CD4-positive, CD25-positive, alpha-beta regulatory T cell (primary cell): ENCODE measurements at regions not wholly inside any gene's neighbourhood (a gene's known extent, or its start where the extent isn't known, plus 50 kb on each side); places are given as distances from the start of the nearest gene placed in this dataset.

Experiments used
- ATAC-seq, 2 donors: fragments of 150-1000 bp; cut with Tn5 transposase; one replicate each; pipeline ENCODE4 v1.10.0; 2021; ENCODE audit warnings: low read depth in 2 of 2, moderate number of reproducible peaks in 2 of 2, moderate library complexity in 1 of 2
- DNase-seq, 3 donors: peaks; one replicate each; pipeline versions ENCODE4 v3.0.0 to v3.0.0-alpha.2; 2012 to 2022; ENCODE audit warnings: mixed read lengths in 1 of 3
- H3K27ac ChIP-seq: one replicate; pipeline ENCODE4 v1.7.0; 2013; ENCODE audit warnings: mild to moderate bottlenecking, low read length; ENCODE audit not compliant: insufficient read depth, poor library complexity, severe bottlenecking
- H3K27me3 ChIP-seq: one replicate; pipeline ENCODE4 v1.7.0; 2013; ENCODE audit warnings: low read length; ENCODE audit not compliant: control insufficient read depth, insufficient read depth
- H3K36me3 ChIP-seq: one replicate; pipeline ENCODE4 v1.7.0; 2013; ENCODE audit warnings: mild to moderate bottlenecking, low read length, moderate library complexity; ENCODE audit not compliant: control insufficient read depth, insufficient read depth
- H3K4me1 ChIP-seq: 2 replicates; pipeline ENCODE4 v1.7.0; 2013; ENCODE audit warnings: mild to moderate bottlenecking, low read length; ENCODE audit not compliant: insufficient read depth, control insufficient read depth, poor library complexity, severe bottlenecking
- H3K4me3 ChIP-seq: one replicate; pipeline ENCODE4 v1.7.0; 2013; ENCODE audit warnings: low read depth, mild to moderate bottlenecking, low read length, moderate library complexity
- H3K9me3 ChIP-seq, 2 experiments: 1 replicate in 1 of 2; 2 replicates in 1 of 2; pipeline ENCODE4 v1.7.0; 2013; ENCODE audit warnings: low read length in 2 of 2, mild to moderate bottlenecking in 1 of 2, moderate library complexity in 1 of 2; ENCODE audit not compliant: control insufficient read depth in 2 of 2
- H3K27ac Mint-ChIP-seq, 3 donors: one replicate each; pipeline ENCODE4 v1.8.0; 2020 to 2022; ENCODE audit warnings: mild to moderate bottlenecking in 3 of 3, mixed read lengths in 3 of 3, moderate library complexity in 2 of 3
- H3K27me3 Mint-ChIP-seq: one replicate; pipeline ENCODE4 v1.8.0; 2022; ENCODE audit warnings: mild to moderate bottlenecking, mixed read lengths
- H3K36me3 Mint-ChIP-seq: one replicate; pipeline ENCODE4 v1.8.0; 2020; ENCODE audit warnings: mixed read lengths
- H3K4me1 Mint-ChIP-seq, 4 donors: one replicate each; pipeline ENCODE4 v1.8.0; 2020 to 2022; ENCODE audit warnings: mixed read lengths in 4 of 4, mild to moderate bottlenecking in 1 of 4
- H3K4me3 Mint-ChIP-seq, 4 donors: one replicate each; pipeline ENCODE4 v1.8.0; 2020 to 2022; ENCODE audit warnings: mild to moderate bottlenecking in 4 of 4, mixed read lengths in 4 of 4, moderate library complexity in 3 of 4
- H3K9me3 Mint-ChIP-seq, 7 donors: one replicate each; pipeline ENCODE4 v1.8.0; 2020 to 2022; ENCODE audit warnings: mixed read lengths in 7 of 7, mild to moderate bottlenecking in 3 of 7, moderate library complexity in 2 of 7

- ATAC-seq (no peak), DNase-seq (no peak)
- no peak overlapping the region for H3K27ac ChIP-seq
- H3K27ac Mint-ChIP-seq: no peak overlapping the region
- no peaks in the 10 kb centered on the region for H3K27me3 Mint-ChIP-seq
- H3K4me1 Mint-ChIP-seq: no peaks in the 10 kb centered on the region
- no peaks in the 10 kb centered on the region for H3K4me1 ChIP-seq
- no peaks in the 10 kb centered on the region for H3K27me3 ChIP-seq
- peaks cover 0 to 4% of the 10 kb centered on the region in 2 experiments for H3K9me3 ChIP-seq
- no peak overlapping the region for H3K4me3 Mint-ChIP-seq
- H3K36me3 Mint-ChIP-seq: no peaks in the 10 kb centered on the region
- H3K4me3 ChIP-seq: no peak overlapping the region
- peaks cover 0 to 18% (median 5%) of the 10 kb centered on the region in 7 donors for H3K9me3 Mint-ChIP-seq
- no peaks in the 10 kb centered on the region for H3K36me3 ChIP-seq
These were observed 842.3 kb upstream of the LRRC4C start for GRCh38 chr11:42301777-42302176.

GRCh38 chr11:42311514-42311913 lies 852.1 kb upstream of the LRRC4C start:
- Mint-ChIP-seq H3K4me1 (no peaks in the 10 kb centered on the region), H3K4me3 (peak overlapping the region in 1 of 4 donors; percentile 6), H3K9me3 (peaks cover 3 to 19% (median 5%) of the 10 kb centered on the region in 7 donors), H3K27me3 (no peaks in the 10 kb centered on the region), H3K36me3 (no peaks in the 10 kb centered on the region), H3K27ac (no peak overlapping the region)
- DNase-seq: no peak
- ATAC-seq: no peak
- Histone ChIP-seq H3K27ac (no peak overlapping the region), H3K36me3 (no peaks in the 10 kb centered on the region), H3K9me3 (no peaks in the 10 kb centered on the region), H3K4me1 (no peaks in the 10 kb centered on the region), H3K4me3 (no peak overlapping the region), H3K27me3 (no peaks in the 10 kb centered on the region)

DNA sequence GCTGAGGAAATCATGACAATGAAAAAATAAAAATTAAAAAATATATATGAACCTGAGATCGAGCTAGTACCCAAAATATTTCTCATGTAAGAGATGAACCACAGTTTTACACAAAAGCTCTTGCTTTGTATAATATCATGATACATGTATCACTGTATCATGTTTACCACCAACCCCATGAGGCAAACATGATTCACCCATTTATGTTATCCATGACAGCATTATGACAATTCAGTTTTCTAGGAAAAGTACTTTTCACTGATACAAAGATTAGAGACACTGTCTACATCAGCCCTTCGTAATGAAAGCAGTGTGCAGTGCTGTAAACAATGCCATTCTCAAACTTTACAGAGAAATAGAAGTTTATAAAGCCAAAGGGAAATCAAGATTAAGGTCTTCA lies 852.5 kb upstream of the LRRC4C start:
- Histone ChIP-seq H3K9me3 (no peaks in the 10 kb centered on the region), H3K4me3 (no peak overlapping the region), H3K27me3 (no peaks in the 10 kb centered on the region), H3K4me1 (no peaks in the 10 kb centered on the region), H3K36me3 (no peaks in the 10 kb centered on the region), H3K27ac (no peak overlapping the region)
- Mint-ChIP-seq H3K36me3 (no peaks in the 10 kb centered on the region), H3K9me3 (peaks cover 3 to 19% (median 5%) of the 10 kb centered on the region in 7 donors), H3K4me3 (no peak overlapping the region), H3K27me3 (no peaks in the 10 kb centered on the region), H3K4me1 (no peaks in the 10 kb centered on the region), H3K27ac (peak overlapping the region in 1 of 3 donors; percentile 10)
- ATAC-seq (no peak), DNase-seq (no peak)

- Histone ChIP-seq H3K9me3 (no peaks in the 10 kb centered on the region), H3K4me3 (no peak overlapping the region), H3K4me1 (no peaks in the 10 kb centered on the region), H3K36me3 (no peaks in the 10 kb centered on the region), H3K27me3 (no peaks in the 10 kb centered on the region), H3K27ac (no peak overlapping the region)
- Mint-ChIP-seq H3K9me3 (peaks cover 2 to 11% (median 7%) of the 10 kb centered on the region in 7 donors), H3K4me3 (no peak overlapping the region), H3K4me1 (no peaks in the 10 kb centered on the region), H3K27me3 (no peaks in the 10 kb centered on the region), H3K27ac (no peak overlapping the region), H3K36me3 (no peaks in the 10 kb centered on the region)
- no peak for ATAC-seq
- DNase-seq: no peak
These were observed 855.8 kb upstream of the LRRC4C start for GRCh38 chr11:42315267-42315666.

DNA sequence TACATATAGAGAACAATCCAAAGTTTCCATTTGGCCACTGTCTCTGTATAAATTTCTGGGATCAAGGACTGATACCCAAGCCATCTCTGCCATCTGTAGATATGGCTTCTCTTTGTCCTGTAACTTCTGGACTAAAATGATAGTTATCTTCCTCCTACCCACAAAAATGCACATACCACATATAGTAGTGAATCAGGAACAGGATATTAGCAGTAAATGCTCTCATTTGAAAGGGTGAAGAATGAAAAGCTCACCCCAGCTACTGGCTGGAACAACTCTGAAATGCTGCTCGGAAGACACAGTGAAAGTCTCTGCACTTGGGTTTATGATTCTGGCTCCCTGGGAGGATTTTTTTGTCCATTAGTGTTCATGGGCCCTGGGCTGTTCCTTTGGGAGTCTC lies 856.4 kb upstream of the LRRC4C start:
- no peaks in the 10 kb centered on the region for H3K4me1 ChIP-seq
- H3K27ac ChIP-seq: no peak overlapping the region
- no peaks in the 10 kb centered on the region for H3K9me3 ChIP-seq
- no peaks in the 10 kb centered on the region for H3K27me3 Mint-ChIP-seq
- no peak overlapping the region for H3K4me3 ChIP-seq
- no peak overlapping the region for H3K4me3 Mint-ChIP-seq
- H3K9me3 Mint-ChIP-seq: peaks cover 2 to 15% (median 9%) of the 10 kb centered on the region in 7 donors
- DNase-seq (no peak), ATAC-seq (no peak)
- H3K4me1 Mint-ChIP-seq: no peaks in the 10 kb centered on the region
- no peaks in the 10 kb centered on the region for H3K27me3 ChIP-seq
- H3K27ac Mint-ChIP-seq: no peak overlapping the region
- no peaks in the 10 kb centered on the region for H3K36me3 ChIP-seq
- no peaks in the 10 kb centered on the region for H3K36me3 Mint-ChIP-seq

GRCh38 chr11:42319921-42320320 lies 860.5 kb upstream of the LRRC4C start:
- no peaks in the 10 kb centered on the region for H3K36me3 ChIP-seq
- DNase-seq (no peak), ATAC-seq (no peak)
- Mint-ChIP-seq H3K4me3 (no peak overlapping the region), H3K27ac (no peak overlapping the region), H3K4me1 (no peaks in the 10 kb centered on the region), H3K9me3 (peaks cover under 1 to 23% (median 8%) of the 10 kb centered on the region in 7 donors), H3K36me3 (no peaks in the 10 kb centered on the region), H3K27me3 (no peaks in the 10 kb centered on the region)
- peaks cover 0 to 9% of the 10 kb centered on the region in 2 experiments for H3K9me3 ChIP-seq
- H3K4me1 ChIP-seq: no peaks in the 10 kb centered on the region
- no peak overlapping the region for H3K27ac ChIP-seq
- H3K27me3 ChIP-seq: no peaks in the 10 kb centered on the region
- no peak overlapping the region for H3K4me3 ChIP-seq

GRCh38 chr11:42329929-42330565 lies 870.6 kb upstream of the LRRC4C start:
- Histone ChIP-seq H3K27me3 (no peaks in the 10 kb centered on the region), H3K4me3 (no peak overlapping the region), H3K9me3 (peaks cover 1 to 8% of the 10 kb centered on the region in 2 experiments), H3K36me3 (no peaks in the 10 kb centered on the region), H3K27ac (no peak overlapping the region), H3K4me1 (no peaks in the 10 kb centered on the region)
- Mint-ChIP-seq H3K36me3 (no peaks in the 10 kb centered on the region), H3K27me3 (no peaks in the 10 kb centered on the region), H3K27ac (no peak overlapping the region), H3K4me3 (no peak overlapping the region), H3K4me1 (no peaks in the 10 kb centered on the region), H3K9me3 (peaks cover 0 to 37% (median 14%) of the 10 kb centered on the region in 7 donors)
- DNase-seq: no peak
- no peak for ATAC-seq

GRCh38 chr11:42337786-42338455 lies 878.5 kb upstream of the LRRC4C start:
- no peaks in the 10 kb centered on the region for H3K4me1 Mint-ChIP-seq
- ATAC-seq: no peak

More at GRCh38 chr11:42337786-42338455, 878.5 kb upstream of the LRRC4C start:
- no peaks in the 10 kb centered on the region for H3K4me1 ChIP-seq
- no peak for DNase-seq
- Mint-ChIP-seq H3K27me3 (no peaks in the 10 kb centered on the region), H3K27ac (no peak overlapping the region), H3K36me3 (no peaks in the 10 kb centered on the region), H3K9me3 (peaks cover 0 to 30% (median 12%) of the 10 kb centered on the region in 7 donors), H3K4me3 (no peak overlapping the region)
- H3K27me3 ChIP-seq: no peaks in the 10 kb centered on the region
- H3K36me3 ChIP-seq: no peaks in the 10 kb centered on the region
- no peak overlapping the region for H3K27ac ChIP-seq
- no peak overlapping the region for H3K4me3 ChIP-seq
- no peaks in the 10 kb centered on the region for H3K9me3 ChIP-seq
